IPS DF 4.7 (cell line): ENCODE measurements at regions not wholly inside any gene's neighbourhood (a gene's known extent, or its start where the extent isn't known, plus 50 kb on each side); places are given as distances from the start of the nearest gene placed in this dataset.

ENCODE experiments used
- DNase-seq: peaks from one replicate; pipeline ENCODE4 v3.0.0-alpha.2; 2013; ENCODE audit warnings: low spot score; ENCODE audit errors: extremely low read depth

- no peak for DNase-seq
These were observed 868.8 kb downstream of the CDH11 start for GRCh38 chr16:64253096-64253495.

DNA sequence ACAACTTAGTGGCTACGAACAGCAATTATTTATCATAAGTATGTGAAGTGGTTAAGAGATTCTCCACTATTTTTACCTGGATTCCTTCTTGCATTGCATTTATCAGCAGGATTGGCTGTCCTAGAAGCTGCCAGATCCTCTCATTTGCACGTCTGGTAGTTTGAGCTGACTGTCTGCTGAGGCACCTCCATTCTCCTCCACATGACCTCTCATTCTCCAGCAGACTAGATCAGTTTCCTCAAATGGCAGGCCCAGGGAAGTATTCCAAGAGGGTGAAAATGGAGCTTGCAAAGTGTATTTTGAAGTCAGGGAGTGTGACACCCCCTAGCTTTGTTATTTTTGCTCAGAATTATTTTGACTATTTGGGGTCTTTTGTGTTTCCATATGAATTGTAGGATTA, 870.1 kb downstream of the CDH11 start:
- no peak for DNase-seq

- DNase-seq: no peak
These were observed 871.0 kb downstream of the CDH11 start for GRCh38 chr16:64250866-64251265.

- DNase-seq: no peak
These were observed 879.4 kb downstream of the CDH11 start for GRCh38 chr16:64242492-64242891.

DNA sequence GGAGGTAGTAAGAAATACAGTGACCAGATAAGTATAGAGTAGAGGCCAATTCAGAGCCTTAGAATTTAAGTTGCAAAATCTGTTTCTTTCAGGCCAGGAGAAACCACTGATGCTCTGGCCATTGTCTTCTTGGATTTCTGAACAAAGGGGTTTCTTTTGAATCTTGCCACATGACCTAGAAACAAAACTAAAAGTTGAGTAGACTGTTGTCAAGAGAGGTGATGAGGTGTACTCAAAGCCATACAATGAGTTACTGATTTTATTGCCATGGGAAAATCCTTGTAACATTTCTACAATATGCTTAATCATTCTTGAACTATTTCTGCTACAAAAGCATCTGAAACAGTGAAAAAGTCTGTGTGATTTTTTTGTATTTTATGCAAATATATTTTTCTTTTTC, 881.3 kb downstream of the CDH11 start:
- no peak for DNase-seq

DNA sequence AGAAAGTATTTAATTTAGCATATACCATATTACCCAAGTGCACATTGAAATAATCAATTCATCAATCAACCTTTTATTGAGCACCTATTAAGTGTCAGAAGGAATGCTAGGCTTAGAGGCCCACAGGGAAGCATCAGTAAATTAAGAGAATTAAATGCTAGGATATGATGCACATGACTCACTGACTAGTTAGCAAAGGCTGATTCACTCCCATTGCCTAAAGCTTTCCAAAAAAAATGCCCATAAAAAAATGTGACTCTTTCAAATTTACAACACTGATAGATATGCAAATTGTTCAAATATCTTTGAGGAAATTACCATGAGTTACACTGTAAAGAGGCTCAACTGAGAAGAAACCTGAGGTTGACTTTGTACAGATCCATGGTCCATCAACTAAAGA, 883.3 kb downstream of the CDH11 start:
- DNase-seq: no peak

DNA sequence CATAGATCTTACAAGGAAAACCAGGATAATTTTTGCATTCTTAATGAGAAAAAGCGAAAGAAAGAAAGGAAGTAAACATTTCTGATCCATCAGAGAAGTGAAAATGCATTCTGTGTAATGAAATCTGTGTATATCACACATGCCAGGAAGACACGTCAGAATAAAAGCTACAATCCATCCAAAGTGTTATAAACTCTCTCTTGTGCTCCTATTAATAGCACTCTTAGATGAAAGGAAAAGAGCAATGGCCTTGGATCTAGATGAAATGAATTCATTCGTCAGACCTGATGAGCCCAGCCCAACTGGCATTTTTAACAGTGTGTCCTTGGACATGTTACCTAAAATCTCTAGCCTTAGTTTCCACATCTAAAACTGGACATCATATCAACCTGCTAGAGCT, 885.5 kb downstream of the CDH11 start:
- DNase-seq: no peak

- no peak for DNase-seq
These were observed 887.7 kb downstream of the CDH11 start for GRCh38 chr16:64234200-64234599.

DNA sequence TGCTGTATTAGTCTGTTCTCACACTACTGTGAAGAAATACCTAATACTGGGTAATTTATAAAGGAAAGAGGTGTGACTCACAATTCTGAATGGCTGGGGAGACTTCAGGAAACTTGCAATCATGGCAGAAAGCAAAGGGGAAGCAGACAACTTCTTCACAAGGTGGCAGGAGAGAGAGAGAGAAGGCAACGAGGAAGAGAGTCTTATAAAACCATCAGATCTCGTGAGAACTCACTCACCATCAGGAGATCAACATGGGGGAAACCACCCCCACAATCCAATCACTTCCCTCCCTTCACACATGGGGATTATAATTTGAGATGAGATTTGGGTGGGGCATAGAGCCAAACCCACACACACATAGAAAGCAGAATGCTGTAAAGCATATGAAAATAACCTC, 896.2 kb downstream of the CDH11 start:
- no peak for DNase-seq

DNA sequence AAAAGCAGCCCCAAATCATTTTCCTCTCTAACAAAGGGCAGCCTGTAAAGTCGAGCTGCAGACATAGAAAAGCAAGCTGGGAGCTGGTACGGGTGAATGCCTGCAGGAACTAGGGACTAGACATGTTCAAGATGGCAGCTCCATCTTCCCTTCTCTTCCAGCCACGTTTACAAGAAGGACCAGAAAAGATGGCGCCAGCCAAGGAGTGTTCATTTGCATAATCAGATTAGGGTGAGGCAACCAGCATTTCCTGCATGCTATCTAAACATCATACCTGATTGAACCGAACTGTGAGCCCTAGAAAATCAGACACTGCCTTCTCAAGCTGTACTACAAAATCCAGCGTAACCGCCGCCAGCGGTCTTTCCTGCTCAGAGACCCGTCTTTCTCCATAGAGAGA, 896.8 kb downstream of the CDH11 start:
- DNase-seq: no peak

DNA sequence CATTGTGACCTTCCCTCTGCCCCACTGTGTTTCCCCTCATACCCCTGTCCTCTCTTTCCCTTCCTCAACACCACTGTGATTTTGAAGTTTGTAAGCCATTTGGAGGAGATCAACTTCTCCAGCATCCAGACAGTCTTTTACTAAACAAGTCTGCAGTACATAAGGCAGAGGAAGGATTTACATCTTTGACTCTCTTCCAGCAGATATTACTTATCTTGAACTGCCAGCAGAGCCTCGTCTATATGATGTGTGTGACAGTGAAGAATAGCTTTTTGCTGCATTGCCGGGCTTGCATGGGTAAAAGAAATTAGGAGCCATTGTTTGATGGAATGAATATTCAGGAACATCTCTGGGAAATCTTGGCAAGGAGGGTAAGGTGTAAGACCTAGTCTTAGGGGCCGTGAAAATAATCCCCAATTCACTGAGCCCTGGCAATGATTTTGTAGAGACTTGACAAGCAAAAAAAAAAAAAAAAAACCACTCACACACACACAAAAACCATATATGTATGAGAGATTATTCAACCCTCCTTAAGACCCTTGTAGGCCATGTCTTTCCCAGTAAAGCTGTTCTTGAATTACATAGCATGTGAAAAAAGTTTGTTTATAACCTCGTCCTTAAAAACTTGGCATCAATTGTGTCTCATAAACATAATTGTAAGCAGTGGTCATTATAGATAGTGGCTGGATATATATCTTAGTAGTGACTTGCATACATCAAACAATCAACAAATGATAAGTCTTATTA, 903.9 kb downstream of the CDH11 start:
- DNase-seq: no peak

DNA sequence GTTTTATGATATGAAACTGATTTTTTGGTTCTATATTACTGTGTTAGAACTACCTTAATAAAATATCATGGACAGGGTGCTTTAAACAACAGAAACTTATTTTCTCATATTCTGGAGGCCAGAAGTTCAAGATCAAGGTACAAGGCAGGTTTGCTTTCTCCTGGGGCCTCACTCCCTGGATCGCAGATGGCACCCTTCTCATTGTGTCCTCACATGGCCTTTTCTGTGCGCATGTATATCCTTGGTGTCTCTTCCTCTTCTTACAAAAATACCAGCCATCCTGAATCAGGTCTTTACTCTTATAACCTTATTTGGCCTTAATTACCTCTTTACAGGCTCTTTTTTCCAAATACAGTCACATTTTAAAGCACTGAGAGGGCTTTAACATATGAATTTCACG, 906.1 kb downstream of the CDH11 start:
- no peak for DNase-seq

DNA sequence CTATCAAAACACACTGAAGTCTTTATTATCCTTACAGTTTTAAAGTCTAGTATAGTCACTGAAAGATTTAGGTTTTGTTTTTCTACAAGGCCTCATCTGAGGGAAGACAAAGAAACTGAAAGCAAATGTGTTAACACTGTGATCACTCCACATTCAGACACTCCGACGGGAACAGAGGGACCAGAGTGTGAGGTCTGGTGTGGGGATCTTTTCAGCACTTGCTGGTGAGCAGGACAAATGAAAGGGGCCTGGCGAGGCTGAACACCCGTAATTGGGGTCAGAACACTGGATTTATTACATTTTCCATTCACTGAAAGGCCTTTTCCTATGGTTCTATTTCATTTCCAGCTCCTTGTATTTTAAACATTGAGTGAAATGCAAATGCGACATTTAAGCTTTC, 910.5 kb downstream of the CDH11 start:
- no peak for DNase-seq

GRCh38 chr16:64206862-64207261, 915.0 kb downstream of the CDH11 start:
- DNase-seq: no peak

DNA sequence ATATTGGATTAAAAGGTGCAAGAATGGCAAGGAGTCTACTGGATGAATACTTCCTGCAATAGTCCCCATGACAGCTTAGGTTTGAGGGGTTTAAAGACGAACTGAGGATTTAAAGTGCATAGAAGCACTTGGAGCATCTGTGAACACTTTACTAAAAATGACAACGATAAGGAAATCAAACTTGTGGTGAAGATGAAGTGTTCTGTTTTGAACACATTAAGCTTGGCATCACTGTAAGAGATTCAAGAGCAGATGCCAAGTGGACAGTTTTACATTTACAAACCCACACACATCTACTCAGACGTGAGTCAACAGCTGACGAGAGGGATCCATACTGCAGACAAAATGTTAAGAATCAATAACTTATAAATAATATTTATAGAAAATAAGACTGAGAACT, 918.7 kb downstream of the CDH11 start:
- DNase-seq: no peak

- DNase-seq: no peak
These were observed 919.3 kb downstream of the CDH11 start for GRCh38 chr16:64202571-64202970.

DNA sequence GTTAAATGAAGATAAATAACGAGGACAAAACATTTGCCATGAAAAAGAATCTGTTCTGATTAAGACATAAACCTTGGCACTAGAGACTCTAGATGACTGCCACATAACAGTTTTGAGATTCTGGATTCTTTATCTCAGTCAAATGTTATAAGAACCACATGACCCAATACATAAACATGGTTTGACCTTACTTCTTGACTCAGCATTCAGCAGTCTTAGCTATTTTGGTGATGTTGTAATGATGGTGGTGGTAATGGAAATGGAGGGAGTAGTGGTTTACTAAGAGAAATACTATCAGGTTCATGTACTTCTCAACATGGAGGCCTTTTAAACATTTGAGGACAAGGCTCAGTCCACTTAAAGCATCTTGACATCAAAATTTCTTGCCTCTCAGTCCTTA, 925.4 kb downstream of the CDH11 start:
- DNase-seq: no peak

DNA sequence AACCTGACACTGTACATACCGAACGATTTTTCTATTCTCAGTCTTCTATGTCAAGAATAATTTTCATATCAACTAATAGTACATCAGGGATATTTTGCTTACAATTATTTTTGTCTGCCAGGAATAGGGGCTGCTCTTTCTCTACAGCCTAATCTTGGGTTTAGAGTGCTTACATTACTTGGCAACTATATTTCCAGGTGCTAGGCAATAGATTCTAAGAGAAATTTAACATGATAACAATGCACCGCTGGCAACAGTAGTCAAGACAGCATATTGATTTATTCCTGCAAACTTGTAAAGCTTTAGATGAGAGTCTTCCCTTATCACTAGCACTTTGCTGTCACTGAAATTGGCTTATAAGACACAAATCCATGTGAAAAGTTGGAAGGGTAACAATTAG, 935.9 kb downstream of the CDH11 start:
- no peak for DNase-seq

DNA sequence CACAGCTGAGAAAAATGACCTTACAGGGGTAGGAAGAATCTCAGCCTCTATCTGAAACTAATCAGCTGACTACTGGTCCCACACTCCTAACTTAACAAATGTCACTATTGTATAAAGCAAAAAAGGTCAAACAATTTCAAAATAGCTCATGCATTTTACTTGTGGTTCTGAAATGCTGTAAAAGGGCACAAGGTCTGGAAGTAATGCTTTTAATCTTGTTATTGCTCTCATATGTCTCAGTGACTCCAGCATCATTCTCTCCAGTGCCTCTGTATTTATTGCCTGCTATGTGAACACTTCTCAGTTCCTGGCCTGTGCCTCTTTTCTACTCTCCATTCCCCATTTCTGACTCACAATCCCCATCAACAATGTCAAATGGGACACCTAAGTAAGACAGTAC, 937.7 kb downstream of the CDH11 start:
- DNase-seq: no peak

DNA sequence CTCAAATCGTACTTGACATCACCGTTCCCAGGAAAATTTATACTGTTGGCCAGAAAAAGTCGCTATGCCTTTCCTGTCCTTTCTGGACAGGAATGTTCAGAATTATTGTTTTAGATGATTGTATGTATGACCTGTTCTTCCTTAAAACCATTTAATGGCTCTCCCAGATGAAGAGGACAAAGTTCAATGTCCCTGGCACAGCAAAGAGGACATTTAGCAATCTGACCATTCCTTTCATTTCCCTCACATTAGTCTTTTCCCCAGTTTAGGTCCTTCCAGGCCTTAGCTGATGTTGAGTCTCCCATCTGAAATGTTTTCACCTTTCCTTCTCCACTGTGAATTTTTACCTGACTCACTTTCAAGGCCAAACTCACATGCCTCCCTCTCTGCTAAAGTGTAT, 938.9 kb downstream of the CDH11 start:
- no peak for DNase-seq

DNA sequence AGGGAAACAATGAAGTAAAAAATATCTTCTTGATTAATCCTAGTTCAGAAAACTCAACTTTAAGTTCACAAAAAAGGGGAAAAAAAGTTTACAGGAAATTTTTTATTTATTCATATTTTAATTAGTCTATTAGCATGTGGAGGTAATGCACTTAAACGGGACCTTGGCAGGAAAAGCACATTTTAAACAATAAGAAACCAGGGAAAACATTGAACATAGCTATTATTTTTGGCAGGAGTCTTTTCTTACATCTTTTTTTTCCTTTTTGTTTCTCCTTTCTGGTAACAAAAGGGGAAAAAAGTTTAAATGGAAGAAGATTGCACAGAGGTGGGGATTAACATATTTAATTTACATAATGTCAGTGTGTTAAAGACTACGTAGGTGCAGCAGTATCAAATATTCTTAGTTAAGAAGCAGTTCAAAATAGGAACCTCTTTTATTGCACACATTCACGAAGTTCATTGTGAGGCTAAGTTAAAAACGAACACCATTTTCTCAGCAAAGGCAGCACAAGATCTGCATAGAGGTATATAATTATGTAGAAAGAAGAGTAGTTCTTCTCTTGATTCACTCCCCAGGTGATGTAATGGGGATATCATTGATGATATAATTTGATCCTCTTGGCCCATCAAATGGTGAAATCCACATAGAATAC, 940.5 kb downstream of the CDH11 start:
- no peak for DNase-seq

DNA sequence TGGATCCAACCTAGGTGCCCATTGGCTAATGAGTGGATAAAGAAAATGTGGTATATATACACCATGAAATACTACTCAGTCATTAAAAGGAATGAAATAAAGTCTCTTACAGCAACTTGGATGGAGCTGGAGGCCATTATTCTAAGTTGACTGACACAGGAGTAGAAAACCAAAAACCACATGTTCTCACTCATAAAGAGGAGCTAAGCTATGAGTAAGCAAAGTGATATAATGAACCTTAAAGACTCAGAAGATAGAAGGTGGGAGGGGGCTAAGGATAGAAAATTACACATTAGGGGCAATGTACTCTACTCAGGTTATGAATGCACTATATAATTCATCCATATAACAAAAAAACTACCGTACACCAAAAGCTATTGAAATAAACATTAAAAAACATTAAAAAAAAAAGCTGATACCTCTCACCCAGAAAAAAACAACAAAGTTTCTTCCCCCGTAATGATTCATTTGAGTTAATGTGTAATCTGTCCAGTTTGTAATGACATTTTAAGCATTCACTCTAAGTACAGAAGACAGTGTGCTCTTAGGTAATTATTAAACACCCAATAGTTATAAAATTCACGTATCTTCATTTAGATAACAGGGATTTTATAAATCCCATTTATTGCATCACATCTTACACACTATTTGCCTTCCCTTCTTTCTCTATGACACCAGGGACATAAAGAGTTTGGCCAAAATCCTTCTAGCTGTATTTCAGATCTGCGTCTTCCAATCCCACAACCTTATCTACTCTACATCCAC, 941.5 kb downstream of the CDH11 start:
- DNase-seq: no peak

GRCh38 chr16:64174327-64174726, 947.5 kb downstream of the CDH11 start:
- DNase-seq: no peak
